Astrocyte of the cerebellum (primary cell): ENCODE measurements at regions not wholly inside any gene's neighbourhood (a gene's known extent, or its start where the extent isn't known, plus 50 kb on each side); places are given as distances from the start of the nearest gene placed in this dataset.

ENCODE experiments used
- DNase-seq: peaks from one replicate; pipeline ENCODE4 v3.0.0-alpha.2; 2011; ENCODE audit warnings: low read depth
- H3K4me3 ChIP-seq: 2 replicates; pipeline ENCODE4 v1.5.1; 2011; ENCODE audit warnings: mild to moderate bottlenecking, low read depth, low read length, moderate library complexity
- CTCF ChIP-seq: IDR thresholded peaks from 2 replicates; pipeline ENCODE4 v1.5.1; 2012; ENCODE audit warnings: low read length, low read depth, moderate library complexity, mild to moderate bottlenecking; ENCODE audit errors: missing control alignments
- in situ Hi-C: cut with HindIII; loops from 2 replicates; pipeline ENCODE4 v1.10.0; 2017; ENCODE audit warnings: low sequenced_read_pairs

GRCh38 chr2:106706283-106706682, 179.7 kb downstream of the ST6GAL2 start:
- no peak for DNase-seq
- in situ Hi-C loops: no loop called here

GRCh38 chr2:106708209-106708608, 177.8 kb downstream of the ST6GAL2 start:
- no peak overlapping the region for H3K4me3 ChIP-seq
- no peak for DNase-seq
- in situ Hi-C loops: no loop called here
- no peak for TF ChIP-seq CTCF

More at GRCh38 chr2:106706283-106706682, 179.7 kb downstream of the ST6GAL2 start:
- no peak for TF ChIP-seq CTCF
- H3K4me3 ChIP-seq: no peak overlapping the region

- DNase-seq: no peak
- TF ChIP-seq CTCF: no peak
- in situ Hi-C loops: no loop called here
- H3K4me3 ChIP-seq: no peak overlapping the region
Measured at GRCh38 chr2:106709229-106709628, 176.7 kb downstream of the ST6GAL2 start.

- no peak overlapping the region for H3K4me3 ChIP-seq
- TF ChIP-seq CTCF: no peak
- DNase-seq: no peak
- in situ Hi-C loops: no loop called here
Measured at GRCh38 chr2:106719222-106719621, 166.7 kb downstream of the ST6GAL2 start.

GRCh38 chr2:106720026-106720425, 165.9 kb downstream of the ST6GAL2 start:
- no peak for TF ChIP-seq CTCF
- in situ Hi-C loops: loop anchor here (10.0 kb wide), 1 partner anchor 65 kb away; no protein-coding TSS in a partner anchor
- DNase-seq: no peak
- H3K4me3 ChIP-seq: no peak overlapping the region

GRCh38 chr2:106724301-106724794, 161.6 kb downstream of the ST6GAL2 start:
- DNase-seq: no peak
- no peak for TF ChIP-seq CTCF
- in situ Hi-C loops: loop anchor here (10.0 kb wide), 1 partner anchor 70 kb away; no protein-coding TSS in a partner anchor

More at GRCh38 chr2:106724301-106724794, 161.6 kb downstream of the ST6GAL2 start:
- no peak overlapping the region for H3K4me3 ChIP-seq
